Fibroblast of peridontal ligament (primary cell): ENCODE measurements at regions not wholly inside any gene's neighbourhood (a gene's known extent, or its start where the extent isn't known, plus 50 kb on each side); places are given as distances from the start of the nearest gene placed in this dataset.
"Not testable (repeated sequence)": the region's sequence is repeated elsewhere in the genome, so short reads cannot be mapped to it uniquely, and the experiment has no call there.

Experiments
- DNase-seq: peaks from one replicate; pipeline ENCODE4 v3.0.0-alpha.2; 2010; ENCODE audit errors: extremely low read depth

DNA sequence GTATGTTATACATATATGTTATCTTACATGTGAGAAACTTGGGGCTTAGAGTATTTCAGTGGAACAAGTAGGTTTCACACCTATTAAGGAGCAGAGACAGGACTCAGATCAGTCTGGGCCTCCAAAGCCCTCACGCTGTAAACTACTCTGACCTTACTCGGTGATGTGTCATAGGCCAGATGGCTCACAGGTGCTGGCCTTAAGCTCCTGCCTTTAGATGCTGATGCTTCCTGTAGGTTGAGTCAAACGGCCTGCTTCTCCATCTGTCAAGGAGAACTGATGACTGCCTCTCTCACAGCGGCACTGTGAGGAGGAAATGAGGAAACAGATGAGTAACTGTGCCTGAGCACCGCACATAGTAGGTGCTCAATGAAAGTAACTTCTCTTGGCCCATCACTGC is 312.6 kb upstream of the COBL start:
- DNase-seq = no peak

GRCh38 chr7:51621956-51622355 is 305.3 kb upstream of the COBL start:
- no peak for DNase-seq

GRCh38 chr7:51620706-51621105 is 304.1 kb upstream of the COBL start:
- DNase-seq = no peak

- DNase-seq = no peak
Measured at GRCh38 chr7:51619880-51620279, 303.3 kb upstream of the COBL start.

DNA sequence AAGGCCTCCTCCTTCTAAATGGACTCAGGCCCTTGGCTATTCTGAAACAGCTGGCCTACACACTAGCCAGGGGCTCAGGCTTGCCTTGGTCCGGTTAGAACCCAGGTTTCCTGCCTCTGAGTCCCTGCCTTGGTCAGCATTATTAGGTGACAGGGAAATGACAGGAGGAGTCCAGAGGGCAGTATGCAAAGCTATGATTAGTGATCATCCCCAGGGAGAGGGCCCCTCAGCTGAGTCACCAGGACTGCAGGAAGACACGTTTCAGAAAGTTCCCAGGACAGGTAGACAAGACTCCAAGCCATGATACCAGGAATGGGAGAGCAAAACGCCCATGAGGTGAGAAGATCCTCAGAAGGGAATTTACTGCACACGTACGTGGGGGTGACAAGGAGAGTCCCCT is 301.1 kb upstream of the COBL start:
- DNase-seq = no peak

- DNase-seq = no peak
Measured at GRCh38 chr7:51613911-51614357, 297.3 kb upstream of the COBL start.

DNA sequence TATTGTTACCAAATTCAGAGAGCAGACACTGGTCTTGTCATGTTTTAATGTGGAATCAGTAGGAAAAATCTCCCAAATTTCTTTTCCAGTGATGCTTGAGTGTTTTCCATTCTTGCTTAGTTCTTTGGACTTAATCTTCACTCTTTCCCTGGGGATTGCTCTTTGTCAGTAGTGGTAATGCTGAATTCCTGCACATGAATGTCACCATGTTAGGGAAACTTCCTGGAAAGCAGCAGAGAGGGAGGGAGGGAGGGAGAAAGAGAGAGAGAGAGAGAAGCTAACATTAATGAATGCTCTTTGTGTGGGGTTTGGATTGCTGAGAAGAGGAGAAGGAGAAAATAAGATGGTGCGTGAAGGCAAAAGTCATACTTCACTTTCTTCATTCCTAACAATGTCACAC is 295.3 kb upstream of the COBL start:
- DNase-seq = no peak

- no peak for DNase-seq
Measured at GRCh38 chr7:51607447-51607846, 290.8 kb upstream of the COBL start.

DNA sequence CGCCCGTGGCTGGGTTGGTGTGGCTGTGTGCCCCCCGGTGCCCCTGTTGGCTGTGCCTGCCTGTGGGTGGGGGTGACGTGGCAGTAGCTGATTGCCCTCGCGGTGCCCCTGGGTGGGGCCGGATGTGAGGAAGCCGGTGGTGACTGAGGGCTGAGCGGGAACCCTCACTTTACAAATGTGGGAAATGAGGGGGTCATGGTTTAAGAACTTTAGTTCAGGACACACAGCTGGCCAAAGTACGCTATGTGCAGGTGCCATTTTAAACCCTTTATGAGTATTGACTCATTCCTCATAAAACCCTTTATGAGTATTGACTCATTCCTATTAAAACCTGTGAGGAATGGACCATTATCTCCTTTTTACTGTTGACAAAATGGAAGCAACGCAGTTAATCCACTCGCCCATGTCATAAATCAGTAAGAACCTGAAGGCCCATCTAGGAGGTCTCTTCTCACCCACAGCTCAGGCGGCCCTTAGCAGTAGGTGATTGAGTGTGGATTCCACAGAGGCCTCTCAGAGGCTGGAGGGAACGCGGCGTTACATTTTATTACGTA is 290.1 kb upstream of the COBL start:
- DNase-seq = no peak

DNA sequence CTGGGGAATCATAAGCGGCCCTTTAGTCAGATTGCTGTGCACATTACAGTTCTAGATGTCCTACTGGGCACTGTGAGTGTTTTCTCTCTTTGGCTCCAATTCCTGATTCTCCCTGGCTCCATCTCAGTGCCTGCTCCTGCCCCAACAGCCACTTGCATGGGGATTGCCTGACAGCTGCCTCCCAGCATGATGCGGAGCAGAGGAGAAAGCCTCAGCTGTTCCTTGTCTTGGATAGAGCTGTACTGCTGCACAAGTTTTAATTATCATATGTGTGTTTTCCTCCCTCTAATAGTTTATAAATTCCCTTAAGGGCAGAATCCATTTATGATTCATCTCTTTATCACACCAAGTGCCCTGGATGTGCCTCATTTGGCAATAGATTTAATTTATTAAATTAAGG is 285.8 kb upstream of the COBL start:
- DNase-seq = no peak

GRCh38 chr7:51601461-51601860 is 284.9 kb upstream of the COBL start:
- DNase-seq = no peak

GRCh38 chr7:51599935-51600334 is 283.3 kb upstream of the COBL start:
- not testable (repeated sequence) for DNase-seq

GRCh38 chr7:51593628-51594027 is 277.0 kb upstream of the COBL start:
- DNase-seq = no peak

DNA sequence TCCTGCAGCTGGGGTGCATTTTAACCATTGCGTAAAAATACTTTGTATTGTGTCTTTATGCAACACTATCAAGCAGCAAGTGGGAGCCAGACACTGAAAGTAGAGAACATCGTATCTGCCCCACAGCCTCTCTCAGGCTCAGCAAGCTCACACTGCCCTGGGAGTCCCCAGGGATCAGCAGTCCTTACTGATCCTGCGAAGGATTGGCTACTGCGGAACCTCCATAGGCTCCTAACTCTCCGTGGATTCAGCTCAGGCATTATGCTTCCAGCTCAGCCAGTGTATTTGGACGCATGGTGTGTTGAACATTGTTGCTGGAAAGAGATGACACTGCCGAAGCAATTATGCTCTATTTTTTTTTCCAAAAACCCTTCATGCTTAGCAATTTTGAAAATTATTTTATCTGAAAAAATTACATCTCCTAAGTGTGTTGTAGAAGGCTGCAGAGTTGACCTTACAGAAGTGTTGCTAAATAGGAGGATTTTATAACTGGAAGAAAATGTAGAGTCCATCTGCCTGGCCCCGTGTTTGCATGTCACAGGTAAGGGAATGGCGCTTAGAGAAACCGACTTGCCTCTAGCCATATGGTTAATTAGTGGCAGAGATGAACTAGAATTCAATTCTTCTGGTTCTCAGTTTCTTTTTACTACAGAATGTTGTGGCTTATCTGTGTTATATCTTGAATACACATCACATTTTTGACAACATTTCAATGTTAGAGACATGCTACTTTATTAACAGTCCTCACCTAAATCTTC is 276.4 kb upstream of the COBL start:
- DNase-seq = no peak

DNA sequence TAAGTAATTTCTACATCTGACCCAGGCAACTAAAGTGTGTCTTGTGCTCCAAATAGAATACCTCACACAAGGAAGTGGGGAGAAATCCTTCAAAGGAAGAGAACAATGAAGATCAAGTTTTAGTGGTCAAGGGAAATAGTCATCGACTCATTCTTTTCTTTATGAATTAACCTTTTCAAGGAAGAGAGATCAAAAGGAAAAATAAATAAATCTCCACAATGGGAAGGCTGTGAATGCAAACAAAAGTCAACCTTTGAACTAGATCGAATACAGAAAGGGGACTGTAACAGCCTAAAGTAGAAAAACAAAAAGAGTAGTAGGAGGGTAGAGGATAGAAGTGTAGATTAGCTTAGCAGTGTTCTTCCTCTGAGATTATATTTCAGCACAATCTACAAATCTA is 274.6 kb upstream of the COBL start:
- DNase-seq = no peak

DNA sequence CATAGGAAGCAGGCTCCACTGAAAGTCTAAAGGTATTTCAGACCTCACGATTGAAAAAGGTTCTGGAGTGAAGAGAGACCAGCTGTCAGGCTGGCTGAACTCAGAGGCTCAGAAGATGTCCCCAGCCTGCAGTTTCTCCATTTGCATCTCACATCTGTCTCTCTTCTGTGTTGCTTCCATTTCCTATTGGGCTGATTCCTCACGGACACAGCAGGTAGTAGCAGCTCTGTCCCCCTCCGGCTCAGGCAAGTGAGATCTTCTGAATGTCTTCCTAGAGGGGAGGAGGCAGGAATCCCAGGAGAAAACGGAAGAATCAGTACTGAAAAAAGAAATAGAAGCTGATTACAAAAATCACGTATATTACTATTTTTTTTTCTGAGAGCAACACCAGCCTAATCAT is 274.1 kb upstream of the COBL start:
- DNase-seq = no peak

GRCh38 chr7:51589111-51589510 is 272.5 kb upstream of the COBL start:
- no peak for DNase-seq

GRCh38 chr7:51587604-51588003 is 271.0 kb upstream of the COBL start:
- no peak for DNase-seq

DNA sequence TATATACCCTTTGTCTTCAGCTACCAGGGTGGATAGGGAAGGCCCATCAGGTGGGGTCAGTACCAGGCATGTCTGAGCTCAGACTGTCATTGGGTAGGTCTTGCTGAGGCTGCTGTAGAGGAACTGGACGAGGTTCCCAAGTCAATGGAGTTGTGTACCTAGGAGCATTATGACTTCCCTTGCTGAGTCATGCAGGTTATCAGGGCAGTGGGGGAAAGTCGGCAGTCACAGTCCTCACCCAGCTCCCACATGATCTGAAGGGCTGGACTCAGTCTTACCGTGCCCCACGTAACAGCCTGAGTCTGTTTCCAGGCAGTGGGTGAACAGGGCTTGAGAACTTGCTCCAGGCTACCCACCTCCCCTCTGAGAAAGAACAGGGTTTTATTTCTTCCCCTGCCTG is 260.8 kb upstream of the COBL start:
- no peak for DNase-seq

- DNase-seq = no peak
Measured at GRCh38 chr7:51569581-51569980, 253.0 kb upstream of the COBL start.

DNA sequence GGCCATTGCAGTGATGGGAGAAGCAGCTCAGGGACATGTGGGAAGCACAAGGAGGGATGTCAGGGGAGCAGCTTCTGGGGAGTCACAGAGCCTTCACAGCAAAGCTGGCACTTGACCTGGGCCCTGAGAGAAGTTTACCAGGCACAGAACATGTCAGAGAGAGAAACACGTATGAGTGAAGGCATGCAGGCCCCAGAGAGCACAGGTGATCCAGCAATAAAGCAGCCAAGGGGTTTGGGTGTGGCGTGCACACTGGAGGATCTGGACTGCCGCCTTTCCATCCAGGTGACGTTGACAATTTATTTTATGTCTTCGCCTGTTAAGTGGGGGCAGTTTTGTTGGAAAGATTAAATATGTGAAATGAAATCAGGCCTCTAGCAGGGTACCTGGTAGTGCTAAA is 252.6 kb upstream of the COBL start:
- DNase-seq = no peak

DNA sequence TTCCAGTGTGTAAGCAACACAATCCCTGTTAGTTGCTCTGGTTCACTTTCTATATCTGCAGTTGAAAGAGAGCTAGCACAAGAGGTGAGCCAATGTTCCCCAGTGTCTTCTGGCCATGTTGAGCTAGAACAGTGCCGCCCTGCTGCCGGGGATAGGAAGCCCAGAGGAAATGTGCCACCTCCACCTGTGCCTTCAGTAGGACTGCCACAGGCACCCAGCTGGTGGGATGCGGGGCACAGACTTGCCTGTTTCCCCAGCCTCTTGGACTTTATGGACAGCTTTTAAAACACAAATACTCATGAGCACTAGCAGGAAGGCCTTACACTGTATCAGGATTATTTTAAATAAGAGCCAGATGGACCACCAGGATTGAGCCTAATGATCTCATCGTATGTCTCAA is 234.5 kb upstream of the COBL start:
- DNase-seq = no peak

GRCh38 chr7:51545131-51545530 is 228.5 kb upstream of the COBL start:
- DNase-seq = no peak
